H1 (cell line): ENCODE measurements at regions not wholly inside any gene's neighbourhood (a gene's known extent, or its start where the extent isn't known, plus 50 kb on each side); places are given as distances from the start of the nearest gene placed in this dataset.

Experiments used
- CTCF ChIA-PET: fragments of 300-600 bp; sonication (Branson Sonifier 250); formaldehyde crosslinking; loops from one replicate; lab custom pipeline; 2021; ENCODE audit not compliant: partially characterized antibody; lab: Charles Lee
- POLR2A ChIA-PET: fragments of 300-600 bp; sonication (Branson Sonifier 250); formaldehyde crosslinking; loops from one replicate; lab custom pipeline; 2021; ENCODE audit warnings: inconsistent platforms; ENCODE audit not compliant: partially characterized antibody; lab: Charles Lee
- DNase-seq, 2 experiments: peaks; one replicate each; pipeline versions ENCODE4 v3.0.0 to v3.0.0-alpha.2; 2010 to 2022; ENCODE audit warnings: low spot score in 2 of 2, low read depth in 1 of 2, mixed read lengths in 1 of 2
- FAIRE-seq: peaks from 2 replicates; lab custom pipeline; 2011; peaks lifted over from hg19 to GRCh38; lab: Jason Lieb, UNC
- H2AFZ ChIP-seq: 2 replicates; pipeline ENCODE4 v1.8.1; 2012; ENCODE audit warnings: low read length, inconsistent platforms
- H2AK5ac ChIP-seq: 2 replicates; pipeline ENCODE4 v1.6.1; 2013; ENCODE audit warnings: low read depth, low read length
- H2BK120ac ChIP-seq: replicated peaks from 2 replicates; pipeline ENCODE3; 2013; ENCODE audit warnings: low read depth, low read length, inconsistent platforms
- H2BK12ac ChIP-seq: 2 replicates; pipeline ENCODE4 v1.6.1; 2013; ENCODE audit warnings: low read depth, low read length
- H2BK15ac ChIP-seq: 2 replicates; pipeline ENCODE4 v1.6.1; 2013; ENCODE audit warnings: low read length
- H2BK20ac ChIP-seq: 2 replicates; pipeline ENCODE4 v1.6.1; 2013; ENCODE audit warnings: low read length
- H2BK5ac ChIP-seq: 2 replicates; pipeline ENCODE4 v1.6.1; 2013; ENCODE audit warnings: low read depth, low read length
- H3K14ac ChIP-seq: 2 replicates; pipeline ENCODE4 v1.6.1; 2013; ENCODE audit warnings: inconsistent platforms; ENCODE audit not compliant: insufficient read length
- H3K18ac ChIP-seq: 2 replicates; pipeline ENCODE4 v1.6.1; 2013; ENCODE audit warnings: low read length; ENCODE audit errors: extremely low read depth
- H3K23ac ChIP-seq: 2 replicates; pipeline ENCODE4 v1.6.1; 2013; ENCODE audit warnings: inconsistent platforms; ENCODE audit not compliant: insufficient read length
- H3K23me2 ChIP-seq: 2 replicates; pipeline ENCODE4 v1.6.1; 2013; ENCODE audit warnings: low read depth, low read length
- H3K27ac ChIP-seq: 2 replicates; pipeline ENCODE4 v1.6.1; 2011; ENCODE audit warnings: low read depth, low read length, inconsistent platforms
- H3K27me3 ChIP-seq, 4 experiments: replicated peaks in 1 of 4; 1 replicate in 1 of 4; 2 replicates in 3 of 4; pipeline versions ENCODE4 v1.6.1 to v1.8.1; 2011 to 2013; ENCODE audit warnings: low read length in 3 of 4, mild to moderate bottlenecking in 3 of 4, inconsistent platforms in 2 of 4, mixed read lengths in 2 of 4, moderate library complexity in 1 of 4; ENCODE audit not compliant: control insufficient read depth in 3 of 4, insufficient read depth in 3 of 4; ENCODE audit errors: extremely low read depth in 1 of 4
- H3K36me3 ChIP-seq, 4 experiments: 2 replicates each; pipeline versions ENCODE4 v1.6.1 to v1.8.1; 2011 to 2013; ENCODE audit warnings: mild to moderate bottlenecking in 4 of 4, low read length in 3 of 4, moderate library complexity in 2 of 4, control low read depth in 1 of 4, inconsistent platforms in 1 of 4; ENCODE audit not compliant: insufficient read depth in 4 of 4, control insufficient read depth in 2 of 4
- H3K4ac ChIP-seq: replicated peaks from 2 replicates; pipeline ENCODE3; 2013; ENCODE audit warnings: low read length, low read depth, mixed read lengths, inconsistent platforms; ENCODE audit not compliant: insufficient read length
- H3K4me1 ChIP-seq, 4 experiments: replicated peaks in 1 of 4; 1 replicate in 1 of 4; 2 replicates in 3 of 4; pipeline versions ENCODE4 v1.6.1 to v1.8.1; 2011 to 2013; ENCODE audit warnings: low read length in 3 of 4, inconsistent platforms in 2 of 4, mixed read lengths in 1 of 4; ENCODE audit not compliant: insufficient read depth in 4 of 4, control insufficient read depth in 3 of 4
- H3K4me2 ChIP-seq, 2 experiments: 2 replicates each; pipeline versions ENCODE4 v1.6.1 to v1.8.1; 2011 to 2013; ENCODE audit warnings: low read depth in 2 of 2, low read length in 2 of 2, control low read depth in 1 of 2, inconsistent platforms in 1 of 2, mild to moderate bottlenecking in 1 of 2; ENCODE audit not compliant: insufficient read depth in 1 of 2
- H3K4me3 ChIP-seq, 4 experiments: fragments of 200-600, 300-600 bp in 1 of 4; sonication (generic), shearing (Covaris generic), sonication (Bioruptor Twin) in 1 of 4; 2 replicates each; pipeline versions ENCODE4 v1.5.1 to v1.8.1; 2011 to 2016; ENCODE audit warnings: low read length in 4 of 4, low read depth in 3 of 4, control low read depth in 2 of 4, inconsistent platforms in 2 of 4, mild to moderate bottlenecking in 2 of 4, mixed read lengths in 1 of 4, moderate library complexity in 1 of 4; ENCODE audit not compliant: insufficient read depth in 2 of 4; ENCODE audit errors: extremely low read depth in 1 of 4
- H3K56ac ChIP-seq: replicated peaks from 2 replicates; pipeline ENCODE3; 2013; ENCODE audit warnings: low read depth, mild to moderate bottlenecking, mixed read lengths, low read length, inconsistent platforms; ENCODE audit not compliant: insufficient read length
- H3K79me1 ChIP-seq: 2 replicates; pipeline ENCODE4 v1.6.1; 2013; ENCODE audit warnings: low read depth, low read length, control low read depth
- H3K79me2 ChIP-seq, 2 experiments: 2 replicates each; pipeline versions ENCODE4 v1.6.1 to v1.8.1; 2012 to 2013; ENCODE audit warnings: low read length in 2 of 2, mild to moderate bottlenecking in 2 of 2, inconsistent platforms in 1 of 2; ENCODE audit not compliant: insufficient read depth in 2 of 2, control insufficient read depth in 1 of 2
- H3K9ac ChIP-seq, 4 experiments: replicated peaks in 1 of 4; 1 replicate in 1 of 4; 2 replicates in 3 of 4; pipeline versions ENCODE4 v1.6.1 to v1.8.1; 2011 to 2013; ENCODE audit warnings: low read depth in 3 of 4, low read length in 3 of 4, control low read depth in 2 of 4, mild to moderate bottlenecking in 2 of 4, moderate library complexity in 2 of 4, inconsistent platforms in 1 of 4; ENCODE audit errors: extremely low read depth in 1 of 4
- H3K9me3 ChIP-seq, 2 experiments: 2 replicates each; pipeline versions ENCODE4 v1.6.1 to v1.8.1; 2012 to 2013; ENCODE audit warnings: mild to moderate bottlenecking in 2 of 2, moderate library complexity in 2 of 2, control low read depth in 1 of 2, inconsistent platforms in 1 of 2, low read depth in 1 of 2, low read length in 1 of 2, mixed read lengths in 1 of 2; ENCODE audit not compliant: insufficient read depth in 2 of 2
- H4K20me1 ChIP-seq, 2 experiments: replicated peaks in 1 of 2; 2 replicates each; pipeline versions ENCODE3 to v1.8.1; 2011 to 2013; ENCODE audit warnings: inconsistent platforms in 2 of 2, low read length in 2 of 2, mild to moderate bottlenecking in 1 of 2; ENCODE audit not compliant: insufficient read depth in 2 of 2, control insufficient read depth in 1 of 2
- H4K5ac ChIP-seq: 2 replicates; pipeline ENCODE4 v1.6.1; 2013; ENCODE audit warnings: low read length, low read depth, mixed read lengths, inconsistent platforms; ENCODE audit not compliant: insufficient read length
- H4K8ac ChIP-seq: 2 replicates; pipeline ENCODE4 v1.8.0; 2013; ENCODE audit warnings: mild to moderate bottlenecking, moderate library complexity, low read length, inconsistent platforms; ENCODE audit not compliant: insufficient read depth; ENCODE audit errors: extremely low read depth
- H4K91ac ChIP-seq: replicated peaks from 2 replicates; pipeline ENCODE3; 2013; ENCODE audit warnings: low read length, mixed read lengths, inconsistent platforms; ENCODE audit not compliant: insufficient read length
- EP300 ChIP-seq, 2 experiments: IDR thresholded peaks; 1 replicate in 1 of 2; 2 replicates in 1 of 2; pipeline ENCODE4 v1.6.1; 2011 to 2012; ENCODE audit warnings: low read depth in 2 of 2, low read length in 2 of 2, mild to moderate bottlenecking in 2 of 2, borderline replicate concordance in 1 of 2, inconsistent platforms in 1 of 2, moderate library complexity in 1 of 2
- EZH2 ChIP-seq: fragments of 200-600 bp; sonication (generic); IDR thresholded peaks from 2 replicates; pipeline ENCODE4 v1.7.1; 2012; ENCODE audit warnings: low read depth, mild to moderate bottlenecking, moderate library complexity, low read length, inconsistent platforms; ENCODE audit not compliant: severe bottlenecking
- POLR2AphosphoS5 ChIP-seq: IDR thresholded peaks from 2 replicates; pipeline ENCODE4 v1.6.1; 2011; ENCODE audit warnings: low read depth, low read length
- RBBP5 ChIP-seq: IDR thresholded peaks from 2 replicates; pipeline ENCODE4 v1.7.1; 2012; ENCODE audit warnings: low read depth, mild to moderate bottlenecking, inconsistent platforms, low read length, moderate library complexity, borderline replicate concordance
- SP4 ChIP-seq: IDR thresholded peaks from 2 replicates; pipeline ENCODE4 v1.6.1; 2012; ENCODE audit warnings: low read length, inconsistent platforms
- TAF7 ChIP-seq: optimal IDR thresholded peaks from 2 replicates; pipeline ENCODE3; 2011; ENCODE audit warnings: low read depth, mild to moderate bottlenecking, inconsistent platforms, low read length, moderate library complexity, borderline replicate concordance
- TEAD4 ChIP-seq: IDR thresholded peaks from 2 replicates; pipeline ENCODE4 v1.6.1; 2012; ENCODE audit warnings: low read depth, low read length, inconsistent platforms, mixed read lengths
- WGBS, 2 experiments: shearing (Covaris generic) in 1 of 2; methylation state at CpG; one replicate each; pipeline versions ENCODE4 v1.1.6 to v1.1.7; 2013 to 2015; ENCODE audit warnings: low lambda C conversion rate in 2 of 2, mixed read lengths in 2 of 2, inconsistent platforms in 1 of 2, low coverage in 1 of 2, missing lambda C conversion rate in 1 of 2; ENCODE audit not compliant: insufficient replicate concordance in 2 of 2, insufficient coverage in 1 of 2, insufficient read length in 1 of 2; ENCODE audit errors: extremely low coverage in 1 of 2, missing lambda C conversion rate in 1 of 2; 5-methylcytosine and 5-hydroxymethylcytosine counted together

GRCh38 chr10:60496181-60496580 lies 106.5 kb upstream of the ANK3 start:
- no peaks in the 10 kb centered on the region for H4K20me1 ChIP-seq
- H3K56ac ChIP-seq = no peak overlapping the region
- no peak overlapping the region for H2BK120ac ChIP-seq
- H3K4me2 ChIP-seq = no peak overlapping the region
- no peak overlapping the region for H3K18ac ChIP-seq
- no peak overlapping the region for H2BK5ac ChIP-seq
- no peak overlapping the region for H4K5ac ChIP-seq
- H3K9ac ChIP-seq = no peak overlapping the region
- FAIRE-seq (no peak), DNase-seq (no peak)
- no peak overlapping the region for H3K27ac ChIP-seq
- H3K79me1 ChIP-seq = no peaks in the 10 kb centered on the region
- no peaks in the 10 kb centered on the region for H3K9me3 ChIP-seq
- no peak overlapping the region for H2BK15ac ChIP-seq
- H3K4ac ChIP-seq = no peak overlapping the region
- no peak overlapping the region for H2AFZ ChIP-seq
- no peak overlapping the region for H3K14ac ChIP-seq
- H4K91ac ChIP-seq = no peak overlapping the region
- peaks cover 0 to 2% (median 0%) of the 10 kb centered on the region in 4 experiments; a peak in 1 of 7 replicates for H3K4me1 ChIP-seq
- 90% methylated on average over 2 of the region's 2 CpGs; no CpG with 5 or more reads in 1 of the 2 experiments for WGBS, 2 experiments
- H2BK20ac ChIP-seq = no peak overlapping the region
- no peak overlapping the region for H3K23ac ChIP-seq
- H3K23me2 ChIP-seq = no peaks in the 10 kb centered on the region
- no peak overlapping the region for H3K4me3 ChIP-seq
- no peaks in the 10 kb centered on the region for H3K27me3 ChIP-seq
- H3K36me3 ChIP-seq = no peaks in the 10 kb centered on the region
- no peak overlapping the region for H2BK12ac ChIP-seq
- CTCF ChIA-PET = interaction anchor here (0.7 to 1.2 kb wide), 4 partner anchors 18 to 399 kb away, joined by 3 read pairs; no protein-coding TSS in a partner anchor
- no peak overlapping the region for H2AK5ac ChIP-seq
- H3K79me2 ChIP-seq = no peaks in the 10 kb centered on the region
- no peak overlapping the region for H4K8ac ChIP-seq
- POLR2A ChIA-PET = no interaction called here
- TF ChIP-seq POLR2AphosphoS5 = no peak
- no peak for TF ChIP-seq TAF7
- TF ChIP-seq TEAD4 = no peak
- no peak for TF ChIP-seq RBBP5
- no peak for TF ChIP-seq EZH2
- no peak for TF ChIP-seq EP300 (IDR thresholded peaks at IDR 0.05; ENCODE audit: borderline replicate concordance in 1 of 2, low read depth in 2 of 2, low read length in 2 of 2)
- no peak for TF ChIP-seq SP4
